Esophagus squamous epithelium (tissue), 5 donors: ENCODE measurements at regions not wholly inside any gene's neighbourhood (a gene's known extent, or its start where the extent isn't known, plus 50 kb on each side); places are given as distances from the start of the nearest gene placed in this dataset.

Experiments
- DNase-seq: peaks from one replicate; lab custom pipeline; 2025; lab: John Stamatoyannopoulos, UW
- H3K27ac ChIP-seq, 4 donors: fragments of 200-600 bp; sonication (generic); one replicate each; pipeline ENCODE4 v1.5.1; 2016 to 2019; ENCODE audit warnings: mild to moderate bottlenecking in 1 of 4
- H3K27me3 ChIP-seq, 4 donors: fragments of 200-600 bp; sonication (generic); 1 replicate in 3 of 4; 2 replicates in 1 of 4; pipeline versions ENCODE4 v1.5.1 to v1.6.0; 2017 to 2021; ENCODE audit warnings: antibody characterized with exemption in 1 of 4
- H3K36me3 ChIP-seq, 3 donors: fragments of 200-600 bp; sonication (generic); one replicate each; pipeline ENCODE4 v1.5.1; 2016 to 2019
- H3K4me1 ChIP-seq, 3 donors: fragments of 200-600 bp; sonication (generic); one replicate each; pipeline ENCODE4 v1.5.1; 2017 to 2019
- H3K4me3 ChIP-seq, 4 donors: fragments of 200-600 bp; sonication (generic); 1 replicate in 3 of 4; 2 replicates in 1 of 4; pipeline ENCODE4 v1.5.1; 2016 to 2019; ENCODE audit warnings: mild to moderate bottlenecking in 2 of 4, moderate library complexity in 1 of 4
- H3K9me3 ChIP-seq, 3 donors: fragments of 200-600 bp; sonication (generic); one replicate each; pipeline ENCODE4 v1.5.1; 2016 to 2019
- POLR2A ChIP-seq, 4 donors: fragments of 450-650 bp; IDR thresholded peaks; one replicate each; pipeline ENCODE4 v1.6.1; 2017; ENCODE audit warnings: antibody characterized with exemption in 4 of 4, mild to moderate bottlenecking in 4 of 4, moderate library complexity in 3 of 4
- WGBS, 2 donors: methylation state at CpG; one replicate each; pipeline ENCODE4 v1.1.5; 2018; 5-methylcytosine and 5-hydroxymethylcytosine counted together
- intact Hi-C: fragments of 100-400 bp; cut with DNase I; formaldehyde crosslinking; loops from one replicate; pipeline ENCODE4 v1.15.0; 2022
- TF ChIP-seq, protein P1 (sequence below), 6 experiments: fragments of 450-650 bp in 4 of 6; fragments of 200-600 bp in 2 of 6; sonication (generic) in 2 of 6; IDR thresholded peaks; one replicate each; pipeline ENCODE4 v1.5.1; 2016 to 2019; ENCODE audit warnings: antibody characterized with exemption in 6 of 6, mild to moderate bottlenecking in 4 of 6, moderate library complexity in 4 of 6
- donor health status: DM: yes; HTN: yes; CAD: no.

DNA sequence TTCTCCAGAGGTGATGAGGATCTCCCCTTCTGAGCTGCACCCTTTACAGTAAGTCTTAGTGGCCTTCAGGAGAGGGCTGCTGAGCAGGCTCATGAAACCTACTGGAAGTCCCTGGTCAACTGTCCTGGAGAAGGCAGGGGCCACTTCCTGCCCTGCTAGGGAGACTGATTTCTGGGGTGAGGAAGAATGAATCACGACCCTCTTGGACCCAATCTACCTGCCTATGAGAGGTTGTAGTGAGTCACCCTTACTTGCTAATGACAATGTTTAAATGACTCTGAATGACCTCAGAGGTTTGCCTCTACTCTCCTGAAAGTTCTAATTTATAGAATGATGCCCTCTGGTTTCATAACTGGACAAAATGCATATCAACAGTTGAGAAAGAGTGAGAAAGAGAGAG, 79.4 kb upstream of the FAM136A start:
- no peaks in the 10 kb centered on the region for H3K9me3 ChIP-seq
- intact Hi-C loops: no loop called here
- H3K36me3 ChIP-seq: no peaks in the 10 kb centered on the region
- peaks cover 0 to 13% (median 0%) of the 10 kb centered on the region in 3 donors for H3K4me1 ChIP-seq
- TF ChIP-seq POLR2A (IDR thresholded peaks at IDR 0.05): no peak
- TF ChIP-seq, protein P1, sequence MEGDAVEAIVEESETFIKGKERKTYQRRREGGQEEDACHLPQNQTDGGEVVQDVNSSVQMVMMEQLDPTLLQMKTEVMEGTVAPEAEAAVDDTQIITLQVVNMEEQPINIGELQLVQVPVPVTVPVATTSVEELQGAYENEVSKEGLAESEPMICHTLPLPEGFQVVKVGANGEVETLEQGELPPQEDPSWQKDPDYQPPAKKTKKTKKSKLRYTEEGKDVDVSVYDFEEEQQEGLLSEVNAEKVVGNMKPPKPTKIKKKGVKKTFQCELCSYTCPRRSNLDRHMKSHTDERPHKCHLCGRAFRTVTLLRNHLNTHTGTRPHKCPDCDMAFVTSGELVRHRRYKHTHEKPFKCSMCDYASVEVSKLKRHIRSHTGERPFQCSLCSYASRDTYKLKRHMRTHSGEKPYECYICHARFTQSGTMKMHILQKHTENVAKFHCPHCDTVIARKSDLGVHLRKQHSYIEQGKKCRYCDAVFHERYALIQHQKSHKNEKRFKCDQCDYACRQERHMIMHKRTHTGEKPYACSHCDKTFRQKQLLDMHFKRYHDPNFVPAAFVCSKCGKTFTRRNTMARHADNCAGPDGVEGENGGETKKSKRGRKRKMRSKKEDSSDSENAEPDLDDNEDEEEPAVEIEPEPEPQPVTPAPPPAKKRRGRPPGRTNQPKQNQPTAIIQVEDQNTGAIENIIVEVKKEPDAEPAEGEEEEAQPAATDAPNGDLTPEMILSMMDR (IDR thresholded peaks at IDR 0.05): no peak
- no peak for DNase-seq
- H3K27me3 ChIP-seq: peaks cover 0 to 8% (median 0%) of the 10 kb centered on the region in 4 donors
- WGBS, 2 donors: 50% methylated on average over 1 of the region's 1 CpG; no CpG with 5 or more reads in 1 of the 2 donors
- peak overlapping the region in 3 of 4 donors; percentile 14 to 61 (median 40) for H3K27ac ChIP-seq
- no peak overlapping the region for H3K4me3 ChIP-seq

DNA sequence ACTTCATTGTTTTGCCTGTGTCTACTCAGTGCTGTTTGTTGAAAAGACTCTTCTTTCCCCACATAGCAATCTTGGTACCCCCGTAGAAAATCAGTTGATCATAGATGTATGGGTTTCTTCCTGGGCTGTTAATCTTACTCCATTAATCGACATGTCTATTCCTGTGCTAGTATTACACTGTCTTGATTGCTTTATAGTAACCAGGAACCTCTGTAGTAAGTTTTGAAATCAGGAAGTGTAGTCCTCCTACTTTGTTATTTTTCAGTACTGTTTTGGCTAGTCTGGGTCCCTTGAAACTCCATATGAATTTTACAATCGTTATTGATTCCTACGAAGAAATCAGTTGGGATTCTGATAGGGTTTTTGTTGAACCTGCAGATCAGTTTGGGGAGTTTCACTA, 78.8 kb upstream of the FAM136A start:
- intact Hi-C loops: no loop called here
- H3K27ac ChIP-seq: no peak overlapping the region
- no peak for DNase-seq
- H3K4me1 ChIP-seq: peaks cover 0 to 13% (median 0%) of the 10 kb centered on the region in 3 donors
- peaks cover 0 to 2% (median 0%) of the 10 kb centered on the region in 4 donors for H3K27me3 ChIP-seq
- H3K36me3 ChIP-seq: no peaks in the 10 kb centered on the region
- TF ChIP-seq, protein P1 (IDR thresholded peaks at IDR 0.05): no peak
- TF ChIP-seq POLR2A (IDR thresholded peaks at IDR 0.05): no peak
- H3K9me3 ChIP-seq: no peaks in the 10 kb centered on the region
- H3K4me3 ChIP-seq: no peak overlapping the region
- WGBS, 2 donors: 71 to 73% methylated on average over 4 of the region's 4 CpGs

DNA sequence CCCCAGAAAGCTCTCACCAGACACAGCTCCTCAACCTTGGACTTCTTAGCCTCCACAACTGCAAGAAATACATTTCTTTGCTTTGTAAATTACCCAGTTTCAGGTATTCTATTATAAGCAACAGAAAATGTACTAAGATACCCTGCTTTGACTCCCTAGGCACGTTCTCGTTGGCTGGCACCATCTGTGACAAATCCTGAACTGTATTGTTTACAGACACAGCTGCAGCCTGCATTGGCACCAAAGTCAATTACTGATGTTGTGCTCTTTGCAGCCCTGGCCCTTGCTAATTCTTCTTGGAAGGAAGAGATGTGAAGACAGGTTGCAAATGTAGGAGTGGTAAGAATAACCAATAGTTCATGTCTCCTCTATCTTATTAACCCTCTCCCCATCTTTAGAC, 72.7 kb upstream of the FAM136A start:
- DNase-seq: no peak
- H3K36me3 ChIP-seq: no peaks in the 10 kb centered on the region
- no peak overlapping the region for H3K27ac ChIP-seq
- H3K4me3 ChIP-seq: no peak overlapping the region
- 26 to 37% methylated on average over 2 of the region's 2 CpGs for WGBS, 2 donors
- no peaks in the 10 kb centered on the region for H3K4me1 ChIP-seq
- H3K9me3 ChIP-seq: no peaks in the 10 kb centered on the region
- no peaks in the 10 kb centered on the region for H3K27me3 ChIP-seq
- no peak for TF ChIP-seq POLR2A (IDR thresholded peaks at IDR 0.05)
- TF ChIP-seq, protein P1 (IDR thresholded peaks at IDR 0.05): no peak
- intact Hi-C loops: no loop called here

DNA sequence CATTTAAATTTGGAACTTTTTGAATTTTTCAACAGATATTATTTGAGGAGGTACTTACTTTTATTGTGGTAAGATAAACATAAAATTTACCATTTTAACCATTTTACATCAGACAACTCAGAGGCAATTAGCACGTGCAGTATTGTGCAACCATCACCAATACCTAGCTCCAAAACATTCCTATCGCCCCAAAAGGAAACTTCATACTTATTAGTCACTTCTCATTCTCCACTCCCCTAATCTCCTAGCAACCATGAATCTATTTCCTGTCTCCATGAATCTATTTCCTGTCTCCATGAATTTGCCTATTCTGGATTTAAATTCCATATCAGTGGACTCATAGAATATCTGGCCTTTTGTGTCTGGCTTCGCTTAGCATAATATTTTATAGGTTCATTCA, 69.9 kb upstream of the FAM136A start:
- WGBS, 2 donors: 25 to 41% methylated on average over 3 of the region's 3 CpGs
- no peaks in the 10 kb centered on the region for H3K9me3 ChIP-seq
- no peaks in the 10 kb centered on the region for H3K27me3 ChIP-seq
- no peaks in the 10 kb centered on the region for H3K36me3 ChIP-seq
- no peak for DNase-seq
- H3K27ac ChIP-seq: no peak overlapping the region
- intact Hi-C loops: no loop called here
- TF ChIP-seq, protein P1 (IDR thresholded peaks at IDR 0.05): no peak
- TF ChIP-seq POLR2A (IDR thresholded peaks at IDR 0.05): no peak
- H3K4me1 ChIP-seq: peaks cover 0 to 7% (median 3%) of the 10 kb centered on the region in 3 donors
- no peak overlapping the region for H3K4me3 ChIP-seq

DNA sequence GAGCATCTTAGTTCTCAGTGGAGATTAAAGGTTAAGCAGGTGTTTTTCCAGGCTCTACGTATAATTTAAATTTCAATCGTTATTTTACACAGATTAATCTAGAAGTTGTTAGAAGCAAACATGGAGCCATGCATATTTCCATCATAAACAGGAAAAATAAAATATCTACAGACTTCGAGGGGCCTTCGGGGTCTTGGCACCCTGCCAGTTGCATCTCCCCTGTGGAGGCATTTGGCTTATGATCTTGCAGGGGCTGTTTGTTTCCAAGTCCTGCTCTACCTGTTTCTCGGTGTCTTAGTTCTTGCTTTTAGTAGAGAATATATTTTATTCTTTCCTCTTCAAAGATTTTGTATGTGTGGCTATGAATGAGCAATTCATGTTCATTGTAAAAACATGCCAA, 67.2 kb upstream of the FAM136A start:
- DNase-seq: no peak
- peaks cover 0 to 7% (median 3%) of the 10 kb centered on the region in 3 donors for H3K4me1 ChIP-seq
- no peak for TF ChIP-seq POLR2A (IDR thresholded peaks at IDR 0.05)
- TF ChIP-seq, protein P1 (IDR thresholded peaks at IDR 0.05): no peak
- 24 to 29% methylated on average over 5 of the region's 5 CpGs for WGBS, 2 donors
- no peaks in the 10 kb centered on the region for H3K9me3 ChIP-seq
- H3K36me3 ChIP-seq: no peaks in the 10 kb centered on the region
- no peaks in the 10 kb centered on the region for H3K27me3 ChIP-seq
- H3K4me3 ChIP-seq: no peak overlapping the region
- no peak overlapping the region for H3K27ac ChIP-seq
- intact Hi-C loops: no loop called here
